SK-N-SH treated with all-trans-retinoic acid at 6 μM for 48 hours (cell line): ENCODE measurements at regions not wholly inside any gene's neighbourhood (a gene's known extent, or its start where the extent isn't known, plus 50 kb on each side); places are given as distances from the start of the nearest gene placed in this dataset.
"Not testable (repeated sequence)": the region's sequence is repeated elsewhere in the genome, so short reads cannot be mapped to it uniquely, and the experiment has no call there.

Experiments used
- ATAC-seq: fragments of 200-7000 bp; cut with Tn5 transposase; 3 replicates; pipeline ENCODE4 v1.9.1; 2020; ENCODE audit warnings: mild to moderate bottlenecking, moderate library complexity
- ARNTL ChIP-seq: fragments of 450-650 bp; formaldehyde crosslinking; IDR thresholded peaks from 2 replicates; pipeline ENCODE4 v1.5.0; 2020; ENCODE audit warnings: low read depth, mild to moderate bottlenecking, moderate library complexity, borderline replicate concordance
- BACH2 ChIP-seq: fragments of 250-450 bp; sonication (Bioruptor Pico); IDR thresholded peaks from 2 replicates; pipeline ENCODE4 v1.9.0; 2021; ENCODE audit warnings: mild to moderate bottlenecking, borderline replicate concordance
- ESRRG ChIP-seq: fragments of 250-450 bp; sonication (Bioruptor Pico); IDR thresholded peaks from 2 replicates; pipeline ENCODE4 v1.6.1; 2021; ENCODE audit warnings: mild to moderate bottlenecking
- GLIS3 ChIP-seq: fragments of 250-450 bp; sonication (Bioruptor Pico); IDR thresholded peaks from 2 replicates; pipeline ENCODE4 v1.5.0; 2020; ENCODE audit warnings: mild to moderate bottlenecking, moderate library complexity
- ISL1 ChIP-seq: fragments of 250-450 bp; sonication (Bioruptor Pico); IDR thresholded peaks from 2 replicates; pipeline ENCODE4 v2.1.2; 2022; ENCODE audit warnings: mild to moderate bottlenecking, moderate library complexity
- PPARA ChIP-seq: fragments of 250-450 bp; sonication (Bioruptor Pico); IDR thresholded peaks from 2 replicates; pipeline ENCODE4 v1.5.0; 2020; ENCODE audit warnings: mild to moderate bottlenecking, borderline replicate concordance
- RARB ChIP-seq: fragments of 250-450 bp; sonication (Bioruptor Pico); IDR thresholded peaks from 2 replicates; pipeline ENCODE4 v1.8.0; 2021; ENCODE audit warnings: mild to moderate bottlenecking, moderate library complexity
- SNAI2 ChIP-seq: fragments of 250-450 bp; sonication (Bioruptor Pico); IDR thresholded peaks from 2 replicates; pipeline ENCODE4 v1.5.0; 2020; ENCODE audit warnings: mild to moderate bottlenecking, moderate library complexity
- TCF4 ChIP-seq: fragments of 250-450 bp; sonication (Bioruptor Pico); IDR thresholded peaks from 2 replicates; pipeline ENCODE4 v1.8.0; 2021; ENCODE audit warnings: mild to moderate bottlenecking, moderate library complexity, borderline replicate concordance
- TOX ChIP-seq: fragments of 250-450 bp; sonication (Bioruptor Pico); IDR thresholded peaks from 2 replicates; pipeline ENCODE4 v1.8.0; 2021; ENCODE audit warnings: mild to moderate bottlenecking, moderate library complexity, borderline replicate concordance
- ZC3H10 ChIP-seq: fragments of 250-450 bp; sonication (Bioruptor Pico); IDR thresholded peaks from 2 replicates; pipeline ENCODE4 v1.5.1; 2021; ENCODE audit warnings: mild to moderate bottlenecking, moderate library complexity
- ZFP3 ChIP-seq: fragments of 250-450 bp; sonication (Bioruptor Pico); IDR thresholded peaks from 2 replicates; pipeline ENCODE4 v1.5.0; 2020; ENCODE audit warnings: mild to moderate bottlenecking, moderate library complexity
- ZFP30 ChIP-seq: fragments of 450-650 bp; formaldehyde crosslinking; IDR thresholded peaks from 2 replicates; pipeline ENCODE4 v1.5.0; 2022; ENCODE audit warnings: mild to moderate bottlenecking, moderate library complexity
- ZNF565 ChIP-seq: fragments of 450-650 bp; formaldehyde crosslinking; conservative IDR thresholded peaks from 2 replicates; pipeline ENCODE4 v1.5.0; 2020; ENCODE audit warnings: low read depth, mild to moderate bottlenecking, moderate library complexity
- ZNF70 ChIP-seq: fragments of 450-650 bp; formaldehyde crosslinking; IDR thresholded peaks from 2 replicates; pipeline ENCODE4 v1.5.0; 2020; ENCODE audit warnings: mild to moderate bottlenecking, moderate library complexity
- ZNF8 ChIP-seq: fragments of 450-650 bp; formaldehyde crosslinking; IDR thresholded peaks from 2 replicates; pipeline ENCODE4 v1.5.0; 2020; ENCODE audit warnings: mild to moderate bottlenecking, moderate library complexity
- TF ChIP-seq, protein P1 (sequence below): fragments of 250-450 bp; sonication (Bioruptor Pico); IDR thresholded peaks from 2 replicates; pipeline ENCODE4 v1.8.0; 2020; ENCODE audit warnings: mild to moderate bottlenecking, moderate library complexity, borderline replicate concordance
- TF ChIP-seq, protein P2 (sequence below): fragments of 250-450 bp; sonication (Bioruptor Pico); IDR thresholded peaks from 2 replicates; pipeline ENCODE4 v1.5.1; 2021; ENCODE audit warnings: mild to moderate bottlenecking, moderate library complexity
- TF ChIP-seq, protein P3 (sequence below): fragments of 250-450 bp; sonication (Bioruptor Pico); IDR thresholded peaks from 2 replicates; pipeline ENCODE4 v1.5.0; 2020; ENCODE audit warnings: mild to moderate bottlenecking, moderate library complexity
- TF ChIP-seq, protein P4 (sequence below): fragments of 250-450 bp; sonication (Bioruptor Pico); IDR thresholded peaks from 2 replicates; pipeline ENCODE4 v1.5.1; 2020; ENCODE audit warnings: low read depth, mild to moderate bottlenecking, moderate library complexity

DNA sequence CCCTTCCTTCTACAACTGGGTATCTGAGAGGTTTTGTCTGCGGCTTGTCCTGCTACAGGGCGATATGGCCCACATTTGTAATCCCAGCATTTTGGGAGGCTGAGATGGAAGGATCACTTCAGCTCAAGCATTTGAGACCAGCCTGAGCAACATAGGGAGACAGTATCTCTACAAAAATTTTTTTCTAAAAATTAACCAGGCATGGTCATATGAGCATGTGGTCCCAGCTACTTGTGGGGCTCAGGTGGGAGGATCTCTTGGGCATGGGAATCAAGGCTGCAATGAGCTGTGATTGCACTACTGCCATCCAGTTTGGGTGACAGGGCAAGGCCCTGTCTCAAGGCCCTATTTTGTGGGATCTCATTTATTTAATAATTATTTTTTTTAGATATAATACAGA, 420.6 kb upstream of the PABPC4L start:
- ATAC-seq, result no peak
- TF ChIP-seq GLIS3 (CRISPR knock-in tag), result no peak
- TF ChIP-seq, protein P1, sequence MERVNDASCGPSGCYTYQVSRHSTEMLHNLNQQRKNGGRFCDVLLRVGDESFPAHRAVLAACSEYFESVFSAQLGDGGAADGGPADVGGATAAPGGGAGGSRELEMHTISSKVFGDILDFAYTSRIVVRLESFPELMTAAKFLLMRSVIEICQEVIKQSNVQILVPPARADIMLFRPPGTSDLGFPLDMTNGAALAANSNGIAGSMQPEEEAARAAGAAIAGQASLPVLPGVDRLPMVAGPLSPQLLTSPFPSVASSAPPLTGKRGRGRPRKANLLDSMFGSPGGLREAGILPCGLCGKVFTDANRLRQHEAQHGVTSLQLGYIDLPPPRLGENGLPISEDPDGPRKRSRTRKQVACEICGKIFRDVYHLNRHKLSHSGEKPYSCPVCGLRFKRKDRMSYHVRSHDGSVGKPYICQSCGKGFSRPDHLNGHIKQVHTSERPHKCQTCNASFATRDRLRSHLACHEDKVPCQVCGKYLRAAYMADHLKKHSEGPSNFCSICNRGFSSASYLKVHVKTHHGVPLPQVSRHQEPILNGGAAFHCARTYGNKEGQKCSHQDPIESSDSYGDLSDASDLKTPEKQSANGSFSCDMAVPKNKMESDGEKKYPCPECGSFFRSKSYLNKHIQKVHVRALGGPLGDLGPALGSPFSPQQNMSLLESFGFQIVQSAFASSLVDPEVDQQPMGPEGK (CRISPR knock-in tag), result no peak
- TF ChIP-seq ISL1 (CRISPR knock-in tag), result no peak
- no peak for TF ChIP-seq ZC3H10 (CRISPR knock-in tag)
- no peak for TF ChIP-seq RARB (CRISPR knock-in tag)
- TF ChIP-seq, protein P2, sequence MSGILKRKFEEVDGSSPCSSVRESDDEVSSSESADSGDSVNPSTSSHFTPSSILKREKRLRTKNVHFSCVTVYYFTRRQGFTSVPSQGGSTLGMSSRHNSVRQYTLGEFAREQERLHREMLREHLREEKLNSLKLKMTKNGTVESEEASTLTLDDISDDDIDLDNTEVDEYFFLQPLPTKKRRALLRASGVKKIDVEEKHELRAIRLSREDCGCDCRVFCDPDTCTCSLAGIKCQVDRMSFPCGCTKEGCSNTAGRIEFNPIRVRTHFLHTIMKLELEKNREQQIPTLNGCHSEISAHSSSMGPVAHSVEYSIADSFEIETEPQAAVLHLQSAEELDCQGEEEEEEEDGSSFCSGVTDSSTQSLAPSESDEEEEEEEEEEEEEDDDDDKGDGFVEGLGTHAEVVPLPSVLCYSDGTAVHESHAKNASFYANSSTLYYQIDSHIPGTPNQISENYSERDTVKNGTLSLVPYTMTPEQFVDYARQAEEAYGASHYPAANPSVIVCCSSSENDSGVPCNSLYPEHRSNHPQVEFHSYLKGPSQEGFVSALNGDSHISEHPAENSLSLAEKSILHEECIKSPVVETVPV (CRISPR knock-in tag), result no peak
- no peak for TF ChIP-seq ZNF70 (CRISPR knock-in tag)
- no peak for TF ChIP-seq TCF4
- no peak for TF ChIP-seq TOX (CRISPR knock-in tag)
- TF ChIP-seq, protein P3, sequence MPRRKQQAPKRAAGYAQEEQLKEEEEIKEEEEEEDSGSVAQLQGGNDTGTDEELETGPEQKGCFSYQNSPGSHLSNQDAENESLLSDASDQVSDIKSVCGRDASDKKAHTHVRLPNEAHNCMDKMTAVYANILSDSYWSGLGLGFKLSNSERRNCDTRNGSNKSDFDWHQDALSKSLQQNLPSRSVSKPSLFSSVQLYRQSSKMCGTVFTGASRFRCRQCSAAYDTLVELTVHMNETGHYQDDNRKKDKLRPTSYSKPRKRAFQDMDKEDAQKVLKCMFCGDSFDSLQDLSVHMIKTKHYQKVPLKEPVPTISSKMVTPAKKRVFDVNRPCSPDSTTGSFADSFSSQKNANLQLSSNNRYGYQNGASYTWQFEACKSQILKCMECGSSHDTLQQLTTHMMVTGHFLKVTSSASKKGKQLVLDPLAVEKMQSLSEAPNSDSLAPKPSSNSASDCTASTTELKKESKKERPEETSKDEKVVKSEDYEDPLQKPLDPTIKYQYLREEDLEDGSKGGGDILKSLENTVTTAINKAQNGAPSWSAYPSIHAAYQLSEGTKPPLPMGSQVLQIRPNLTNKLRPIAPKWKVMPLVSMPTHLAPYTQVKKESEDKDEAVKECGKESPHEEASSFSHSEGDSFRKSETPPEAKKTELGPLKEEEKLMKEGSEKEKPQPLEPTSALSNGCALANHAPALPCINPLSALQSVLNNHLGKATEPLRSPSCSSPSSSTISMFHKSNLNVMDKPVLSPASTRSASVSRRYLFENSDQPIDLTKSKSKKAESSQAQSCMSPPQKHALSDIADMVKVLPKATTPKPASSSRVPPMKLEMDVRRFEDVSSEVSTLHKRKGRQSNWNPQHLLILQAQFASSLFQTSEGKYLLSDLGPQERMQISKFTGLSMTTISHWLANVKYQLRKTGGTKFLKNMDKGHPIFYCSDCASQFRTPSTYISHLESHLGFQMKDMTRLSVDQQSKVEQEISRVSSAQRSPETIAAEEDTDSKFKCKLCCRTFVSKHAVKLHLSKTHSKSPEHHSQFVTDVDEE (CRISPR knock-in tag), result no peak
- TF ChIP-seq ESRRG (CRISPR knock-in tag), result no peak

DNA sequence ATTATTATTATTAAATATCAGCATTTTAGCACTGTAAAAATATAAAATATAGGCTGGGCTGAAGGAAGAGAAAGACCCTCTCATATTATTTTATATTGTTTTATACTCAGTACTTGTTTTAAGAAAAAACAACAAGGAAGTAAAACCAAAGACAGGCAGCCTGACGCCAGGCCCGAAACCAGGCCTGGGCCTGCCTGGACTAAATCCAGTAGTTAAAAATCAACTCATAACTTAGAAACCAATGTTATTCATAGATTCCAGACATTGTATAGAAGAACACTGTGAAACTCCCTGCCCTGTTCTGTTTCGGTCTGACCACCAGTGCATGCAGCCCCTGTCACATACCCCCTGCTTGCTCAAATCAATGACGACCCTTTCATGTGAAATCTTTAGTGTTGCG, 420.1 kb upstream of the PABPC4L start:
- not testable (repeated sequence) for ATAC-seq

DNA sequence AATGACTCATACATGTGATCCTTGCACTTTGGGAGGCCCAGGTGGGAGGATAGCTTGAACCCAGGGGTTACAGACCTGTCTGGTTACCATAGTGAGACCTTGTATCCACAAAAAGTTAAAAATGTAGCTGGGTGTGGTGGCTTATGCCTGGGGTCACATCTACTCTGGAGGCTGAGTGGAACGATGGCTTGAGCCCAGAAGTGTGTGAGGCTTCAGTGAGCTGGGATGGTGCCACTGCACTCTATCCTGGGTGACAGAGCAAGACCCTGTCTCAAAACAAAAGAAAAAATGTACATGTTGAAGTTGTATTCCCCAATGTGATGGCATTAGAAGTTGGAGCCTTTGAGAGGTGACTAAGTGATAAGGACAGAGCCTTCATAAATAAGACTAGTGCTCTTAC, 409.4 kb upstream of the PABPC4L start:
- TF ChIP-seq ZFP30 (CRISPR knock-in tag), result no peak
- no peak for TF ChIP-seq GLIS3 (CRISPR knock-in tag)
- no peak for TF ChIP-seq TOX (CRISPR knock-in tag)
- TF ChIP-seq ZNF70 (CRISPR knock-in tag), result no peak
- no peak for ATAC-seq

DNA sequence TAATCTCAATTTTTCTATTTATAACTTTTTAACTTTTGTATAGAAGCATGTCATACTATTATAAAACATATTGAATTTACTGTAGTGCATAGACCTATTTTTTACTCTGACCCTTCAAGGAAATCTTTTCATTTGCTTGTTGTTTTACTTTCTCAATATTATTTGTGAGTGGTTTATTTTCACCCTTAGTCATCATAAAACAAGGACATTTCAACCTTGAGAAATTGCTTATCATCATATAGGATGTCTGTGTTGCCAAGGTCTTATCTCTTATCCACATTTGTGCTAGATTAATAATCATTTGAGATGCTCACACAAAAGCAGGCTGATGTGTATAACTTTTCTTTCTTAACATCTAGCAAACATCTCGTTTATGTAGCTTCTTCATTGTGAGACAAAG, 408.6 kb upstream of the PABPC4L start:
- TF ChIP-seq ARNTL (CRISPR knock-in tag) (no peak), RARB (CRISPR knock-in tag) (no peak), SNAI2 (CRISPR knock-in tag) (no peak), ZFP30 (CRISPR knock-in tag) (no peak), ZNF8 (no peak), ZNF565 (CRISPR knock-in tag) (no peak), TCF4 (no peak), ISL1 (CRISPR knock-in tag) (no peak), PPARA (no peak), BACH2 (CRISPR knock-in tag) (no peak), ZC3H10 (CRISPR knock-in tag) (no peak), ZFP3 (CRISPR knock-in tag) (no peak)
- TF ChIP-seq, protein P4, sequence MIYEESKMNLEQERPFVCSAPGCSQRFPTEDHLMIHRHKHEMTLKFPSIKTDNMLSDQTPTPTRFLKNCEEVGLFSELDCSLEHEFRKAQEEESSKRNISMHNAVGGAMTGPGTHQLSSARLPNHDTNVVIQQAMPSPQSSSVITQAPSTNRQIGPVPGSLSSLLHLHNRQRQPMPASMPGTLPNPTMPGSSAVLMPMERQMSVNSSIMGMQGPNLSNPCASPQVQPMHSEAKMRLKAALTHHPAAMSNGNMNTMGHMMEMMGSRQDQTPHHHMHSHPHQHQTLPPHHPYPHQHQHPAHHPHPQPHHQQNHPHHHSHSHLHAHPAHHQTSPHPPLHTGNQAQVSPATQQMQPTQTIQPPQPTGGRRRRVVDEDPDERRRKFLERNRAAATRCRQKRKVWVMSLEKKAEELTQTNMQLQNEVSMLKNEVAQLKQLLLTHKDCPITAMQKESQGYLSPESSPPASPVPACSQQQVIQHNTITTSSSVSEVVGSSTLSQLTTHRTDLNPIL (CRISPR knock-in tag), result no peak
- TF ChIP-seq, protein P1 (CRISPR knock-in tag), result no peak
- TF ChIP-seq, all 23 proteins: peak for 0
- ATAC-seq, result no peak
